ENCODE measurements at regions not wholly inside any gene's neighbourhood (a gene's known extent, or its start where the extent isn't known, plus 50 kb on each side); places are given as distances from the start of the nearest gene placed in this dataset.

- Histone ChIP-seq H3K9ac (ENCODE audit: low read depth in 1 of 2, low read length in 2 of 2) (no peak overlapping the region), H3K27me3 (ENCODE audit: control insufficient read depth in 1 of 2, insufficient read depth in 2 of 2, low read length in 2 of 2) (no peaks in the 10 kb centered on the region), H3K4me3 (ENCODE audit: low read depth in 1 of 2, low read length in 2 of 2) (no peak overlapping the region), H3K4me1 (ENCODE audit: control insufficient read depth in 1 of 2, insufficient read depth in 2 of 2, low read length in 2 of 2) (no peaks in the 10 kb centered on the region), H3K27ac (ENCODE audit: low read depth, low read length) (no peak overlapping the region), H3K9me3 (ENCODE audit: control insufficient read depth in 1 of 2, low read length in 2 of 2) (no peaks in the 10 kb centered on the region), H3K36me3 (ENCODE audit: control insufficient read depth in 1 of 2, insufficient read depth in 2 of 2, low read length in 2 of 2) (no peaks in the 10 kb centered on the region)
Measured at GRCh38 chr4:45350438-45350837, 624.1 kb upstream of the GNPDA2 start.

DNA sequence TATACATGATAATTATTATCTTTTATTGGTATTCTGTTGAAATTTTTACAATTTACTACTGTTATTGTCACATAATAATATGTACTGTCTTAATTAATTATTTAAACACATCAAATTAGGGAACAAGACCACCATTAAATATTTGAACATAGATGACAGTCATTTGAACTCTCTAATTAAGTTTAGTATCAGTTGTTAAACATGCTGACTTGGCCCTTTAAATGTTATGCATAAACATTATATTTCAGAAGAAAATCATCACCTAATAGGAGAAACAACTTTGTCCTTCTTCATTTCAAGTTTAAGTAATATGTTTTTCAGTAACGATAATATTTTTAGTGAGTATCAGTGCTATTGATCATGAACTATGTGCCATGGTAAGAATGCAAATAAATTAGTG, 623.5 kb upstream of the GNPDA2 start:
- Histone ChIP-seq H3K27ac (ENCODE audit: low read depth, low read length) (no peak overlapping the region), H3K4me3 (ENCODE audit: low read depth in 1 of 2, low read length in 2 of 2) (no peak overlapping the region)

GRCh38 chr4:45346816-45347435, 620.6 kb upstream of the GNPDA2 start:
- H3K27ac ChIP-seq (ENCODE audit: low read depth, low read length): no peak overlapping the region
- no peaks in the 10 kb centered on the region for H3K4me1 ChIP-seq (ENCODE audit: control insufficient read depth in 1 of 2, insufficient read depth in 2 of 2, low read length in 2 of 2)
- no peaks in the 10 kb centered on the region for H3K27me3 ChIP-seq (ENCODE audit: control insufficient read depth in 1 of 2, insufficient read depth in 2 of 2, low read length in 2 of 2)
- no peak overlapping the region for H3K9ac ChIP-seq (ENCODE audit: low read depth in 1 of 2, low read length in 2 of 2)
- no peak overlapping the region for H3K4me3 ChIP-seq (ENCODE audit: low read depth in 1 of 2, low read length in 2 of 2)
- no peaks in the 10 kb centered on the region for H3K36me3 ChIP-seq (ENCODE audit: control insufficient read depth in 1 of 2, insufficient read depth in 2 of 2, low read length in 2 of 2)
- H3K9me3 ChIP-seq (ENCODE audit: control insufficient read depth in 1 of 2, low read length in 2 of 2): no peaks in the 10 kb centered on the region

More for the DNA sequence above, 623.5 kb upstream of the GNPDA2 start:
- Histone ChIP-seq H3K9ac (ENCODE audit: low read depth in 1 of 2, low read length in 2 of 2) (no peak overlapping the region), H3K36me3 (ENCODE audit: control insufficient read depth in 1 of 2, insufficient read depth in 2 of 2, low read length in 2 of 2) (no peaks in the 10 kb centered on the region), H3K9me3 (ENCODE audit: control insufficient read depth in 1 of 2, low read length in 2 of 2) (no peaks in the 10 kb centered on the region), H3K4me1 (ENCODE audit: control insufficient read depth in 1 of 2, insufficient read depth in 2 of 2, low read length in 2 of 2) (no peaks in the 10 kb centered on the region), H3K27me3 (ENCODE audit: control insufficient read depth in 1 of 2, insufficient read depth in 2 of 2, low read length in 2 of 2) (no peaks in the 10 kb centered on the region)

GRCh38 chr4:45345558-45345957, 619.2 kb upstream of the GNPDA2 start:
- Histone ChIP-seq H3K4me1 (ENCODE audit: control insufficient read depth in 1 of 2, insufficient read depth in 2 of 2, low read length in 2 of 2) (no peaks in the 10 kb centered on the region), H3K36me3 (ENCODE audit: control insufficient read depth in 1 of 2, insufficient read depth in 2 of 2, low read length in 2 of 2) (no peaks in the 10 kb centered on the region), H3K9me3 (ENCODE audit: control insufficient read depth in 1 of 2, low read length in 2 of 2) (no peaks in the 10 kb centered on the region), H3K4me3 (ENCODE audit: low read depth in 1 of 2, low read length in 2 of 2) (no peak overlapping the region), H3K9ac (ENCODE audit: low read depth in 1 of 2, low read length in 2 of 2) (no peak overlapping the region), H3K27ac (ENCODE audit: low read depth, low read length) (no peak overlapping the region), H3K27me3 (ENCODE audit: control insufficient read depth in 1 of 2, insufficient read depth in 2 of 2, low read length in 2 of 2) (no peaks in the 10 kb centered on the region)

- Histone ChIP-seq H3K9ac (ENCODE audit: low read depth in 1 of 2, low read length in 2 of 2) (no peak overlapping the region), H3K27ac (ENCODE audit: low read depth, low read length) (no peak overlapping the region), H3K27me3 (ENCODE audit: control insufficient read depth in 1 of 2, insufficient read depth in 2 of 2, low read length in 2 of 2) (no peaks in the 10 kb centered on the region), H3K4me1 (ENCODE audit: control insufficient read depth in 1 of 2, insufficient read depth in 2 of 2, low read length in 2 of 2) (no peaks in the 10 kb centered on the region), H3K36me3 (ENCODE audit: control insufficient read depth in 1 of 2, insufficient read depth in 2 of 2, low read length in 2 of 2) (no peaks in the 10 kb centered on the region), H3K4me3 (ENCODE audit: low read depth in 1 of 2, low read length in 2 of 2) (no peak overlapping the region), H3K9me3 (ENCODE audit: control insufficient read depth in 1 of 2, low read length in 2 of 2) (no peaks in the 10 kb centered on the region)
Measured at GRCh38 chr4:45331802-45332201, 605.4 kb upstream of the GNPDA2 start.

- Histone ChIP-seq H3K36me3 (ENCODE audit: control insufficient read depth in 1 of 2, insufficient read depth in 2 of 2, low read length in 2 of 2) (no peaks in the 10 kb centered on the region), H3K27ac (ENCODE audit: low read depth, low read length) (no peak overlapping the region), H3K9me3 (ENCODE audit: control insufficient read depth in 1 of 2, low read length in 2 of 2) (no peaks in the 10 kb centered on the region), H3K4me3 (ENCODE audit: low read depth in 1 of 2, low read length in 2 of 2) (no peak overlapping the region), H3K9ac (ENCODE audit: low read depth in 1 of 2, low read length in 2 of 2) (no peak overlapping the region), H3K4me1 (ENCODE audit: control insufficient read depth in 1 of 2, insufficient read depth in 2 of 2, low read length in 2 of 2) (no peaks in the 10 kb centered on the region), H3K27me3 (ENCODE audit: control insufficient read depth in 1 of 2, insufficient read depth in 2 of 2, low read length in 2 of 2) (no peaks in the 10 kb centered on the region)
Measured at GRCh38 chr4:45327544-45327943, 601.2 kb upstream of the GNPDA2 start.

- no peak overlapping the region for H3K27ac ChIP-seq (ENCODE audit: low read depth, low read length)
- no peak overlapping the region for H3K4me3 ChIP-seq (ENCODE audit: low read depth in 1 of 2, low read length in 2 of 2)
- H3K9me3 ChIP-seq (ENCODE audit: control insufficient read depth in 1 of 2, low read length in 2 of 2): no peaks in the 10 kb centered on the region
- H3K9ac ChIP-seq (ENCODE audit: low read depth in 1 of 2, low read length in 2 of 2): no peak overlapping the region
- no peaks in the 10 kb centered on the region for H3K4me1 ChIP-seq (ENCODE audit: control insufficient read depth in 1 of 2, insufficient read depth in 2 of 2, low read length in 2 of 2)
- H3K27me3 ChIP-seq (ENCODE audit: control insufficient read depth in 1 of 2, insufficient read depth in 2 of 2, low read length in 2 of 2): no peaks in the 10 kb centered on the region
- no peaks in the 10 kb centered on the region for H3K36me3 ChIP-seq (ENCODE audit: control insufficient read depth in 1 of 2, insufficient read depth in 2 of 2, low read length in 2 of 2)
Measured at GRCh38 chr4:45324455-45325417, 598.4 kb upstream of the GNPDA2 start.

DNA sequence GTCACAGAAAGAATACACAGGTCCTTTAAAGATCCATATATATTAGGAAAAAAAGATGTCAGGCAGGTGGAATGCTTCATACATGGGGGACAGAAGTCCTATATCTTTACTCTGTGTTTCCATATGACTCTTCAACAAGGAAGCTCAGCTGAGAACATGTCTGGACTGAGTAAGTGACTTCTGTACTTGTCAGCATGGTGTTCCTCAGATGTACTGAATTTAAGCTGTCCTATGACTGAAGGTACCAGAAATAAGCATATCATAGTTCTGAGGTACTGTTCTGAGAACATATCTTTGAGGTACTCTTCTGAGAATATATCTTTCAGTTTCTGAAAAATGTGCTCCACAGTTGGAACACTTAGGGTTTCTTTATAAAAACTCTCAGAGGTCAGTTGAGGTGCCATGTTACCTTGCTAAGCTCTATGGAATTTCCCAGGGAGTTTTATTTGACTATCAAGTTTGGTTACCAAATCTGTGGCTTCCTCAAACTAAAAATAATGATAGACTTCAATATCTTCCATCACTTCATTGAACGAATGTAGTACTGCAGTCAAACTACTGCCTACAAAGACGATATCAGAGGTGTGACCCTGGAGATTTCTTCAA, 597.2 kb upstream of the GNPDA2 start:
- Histone ChIP-seq H3K36me3 (ENCODE audit: control insufficient read depth in 1 of 2, insufficient read depth in 2 of 2, low read length in 2 of 2) (no peaks in the 10 kb centered on the region), H3K9ac (ENCODE audit: low read depth in 1 of 2, low read length in 2 of 2) (no peak overlapping the region), H3K4me3 (ENCODE audit: low read depth in 1 of 2, low read length in 2 of 2) (no peak overlapping the region), H3K27ac (ENCODE audit: low read depth, low read length) (no peak overlapping the region), H3K27me3 (ENCODE audit: control insufficient read depth in 1 of 2, insufficient read depth in 2 of 2, low read length in 2 of 2) (no peaks in the 10 kb centered on the region), H3K9me3 (ENCODE audit: control insufficient read depth in 1 of 2, low read length in 2 of 2) (no peaks in the 10 kb centered on the region), H3K4me1 (ENCODE audit: control insufficient read depth in 1 of 2, insufficient read depth in 2 of 2, low read length in 2 of 2) (no peaks in the 10 kb centered on the region)

GRCh38 chr4:45317739-45318138, 591.4 kb upstream of the GNPDA2 start:
- no peaks in the 10 kb centered on the region for H3K36me3 ChIP-seq (ENCODE audit: control insufficient read depth in 1 of 2, insufficient read depth in 2 of 2, low read length in 2 of 2)
- no peak overlapping the region for H3K4me3 ChIP-seq (ENCODE audit: low read depth in 1 of 2, low read length in 2 of 2)
- H3K4me1 ChIP-seq (ENCODE audit: control insufficient read depth in 1 of 2, insufficient read depth in 2 of 2, low read length in 2 of 2): no peaks in the 10 kb centered on the region
- H3K9ac ChIP-seq (ENCODE audit: low read depth in 1 of 2, low read length in 2 of 2): no peak overlapping the region
- H3K27me3 ChIP-seq (ENCODE audit: control insufficient read depth in 1 of 2, insufficient read depth in 2 of 2, low read length in 2 of 2): no peaks in the 10 kb centered on the region
- no peaks in the 10 kb centered on the region for H3K9me3 ChIP-seq (ENCODE audit: control insufficient read depth in 1 of 2, low read length in 2 of 2)
- H3K27ac ChIP-seq (ENCODE audit: low read depth, low read length): no peak overlapping the region

- H3K9ac ChIP-seq (ENCODE audit: low read depth in 1 of 2, low read length in 2 of 2): no peak overlapping the region
- no peaks in the 10 kb centered on the region for H3K4me1 ChIP-seq (ENCODE audit: control insufficient read depth in 1 of 2, insufficient read depth in 2 of 2, low read length in 2 of 2)
- no peak overlapping the region for H3K4me3 ChIP-seq (ENCODE audit: low read depth in 1 of 2, low read length in 2 of 2)
- H3K36me3 ChIP-seq (ENCODE audit: control insufficient read depth in 1 of 2, insufficient read depth in 2 of 2, low read length in 2 of 2): no peaks in the 10 kb centered on the region
- H3K9me3 ChIP-seq (ENCODE audit: control insufficient read depth in 1 of 2, low read length in 2 of 2): no peaks in the 10 kb centered on the region
- H3K27ac ChIP-seq (ENCODE audit: low read depth, low read length): no peak overlapping the region
- no peaks in the 10 kb centered on the region for H3K27me3 ChIP-seq (ENCODE audit: control insufficient read depth in 1 of 2, insufficient read depth in 2 of 2, low read length in 2 of 2)
Measured at GRCh38 chr4:45317276-45317675, 590.9 kb upstream of the GNPDA2 start.
